CMK (cell line): ENCODE measurements at regions not wholly inside any gene's neighbourhood (a gene's known extent, or its start where the extent isn't known, plus 50 kb on each side); places are given as distances from the start of the nearest gene placed in this dataset.

Experiments
- DNase-seq: peaks from one replicate; pipeline ENCODE4 v3.0.0-alpha.2; 2010; ENCODE audit warnings: low read depth

- DNase-seq, result no peak
Measured at GRCh38 chr15:97502038-97502437, 458.5 kb upstream of the ARRDC4 start.

GRCh38 chr15:97504031-97504792 lies 456.3 kb upstream of the ARRDC4 start:
- DNase-seq, result no peak

- DNase-seq, result no peak
Measured at GRCh38 chr15:97517737-97518136, 442.8 kb upstream of the ARRDC4 start.

GRCh38 chr15:97520689-97521088 lies 439.8 kb upstream of the ARRDC4 start:
- no peak for DNase-seq

GRCh38 chr15:97521381-97522285 lies 438.9 kb upstream of the ARRDC4 start:
- DNase-seq, result no peak

- no peak for DNase-seq
Measured at GRCh38 chr15:97522347-97522746, 438.2 kb upstream of the ARRDC4 start.

GRCh38 chr15:97525809-97526208 lies 434.7 kb upstream of the ARRDC4 start:
- no peak for DNase-seq

GRCh38 chr15:97528238-97528637 lies 432.3 kb upstream of the ARRDC4 start:
- no peak for DNase-seq

GRCh38 chr15:97545799-97546198 lies 414.7 kb upstream of the ARRDC4 start:
- no peak for DNase-seq

- no peak for DNase-seq
Measured at GRCh38 chr15:97547381-97547780, 413.1 kb upstream of the ARRDC4 start.

- no peak for DNase-seq
Measured at GRCh38 chr15:97561529-97561928, 399.0 kb upstream of the ARRDC4 start.

GRCh38 chr15:97563516-97563915 lies 397.0 kb upstream of the ARRDC4 start:
- no peak for DNase-seq

- DNase-seq, result no peak
Measured at GRCh38 chr15:97566961-97567360, 393.5 kb upstream of the ARRDC4 start.

- no peak for DNase-seq
Measured at GRCh38 chr15:97567411-97567810, 393.1 kb upstream of the ARRDC4 start.

GRCh38 chr15:97576929-97577645 lies 383.4 kb upstream of the ARRDC4 start:
- DNase-seq, result no peak

GRCh38 chr15:97585408-97585807 lies 375.1 kb upstream of the ARRDC4 start:
- DNase-seq, result no peak

GRCh38 chr15:97592778-97593177 lies 367.7 kb upstream of the ARRDC4 start:
- no peak for DNase-seq

- DNase-seq, result no peak
Measured at GRCh38 chr15:97597801-97598200, 362.7 kb upstream of the ARRDC4 start.

- DNase-seq, result no peak
Measured at GRCh38 chr15:97598353-97598798, 362.1 kb upstream of the ARRDC4 start.

- no peak for DNase-seq
Measured at GRCh38 chr15:97600190-97600589, 360.3 kb upstream of the ARRDC4 start.

GRCh38 chr15:97604677-97605076 lies 355.8 kb upstream of the ARRDC4 start:
- DNase-seq, result no peak

- DNase-seq, result no peak
Measured at GRCh38 chr15:97615114-97615513, 345.4 kb upstream of the ARRDC4 start.
